NCI-H1105 (cell line): ENCODE measurements at regions not wholly inside any gene's neighbourhood (a gene's known extent, or its start where the extent isn't known, plus 50 kb on each side); places are given as distances from the start of the nearest gene placed in this dataset.

Experiments used
- DNase-seq: peaks from one replicate; lab custom pipeline; 2025; lab: John Stamatoyannopoulos, UW

- no peak for DNase-seq
These were observed 348.9 kb upstream of the CBLB start for GRCh38 chr3:106217745-106218144.

GRCh38 chr3:106227068-106227467 lies 358.3 kb upstream of the CBLB start:
- DNase-seq = no peak

- no peak for DNase-seq
These were observed 359.5 kb upstream of the CBLB start for GRCh38 chr3:106228271-106228670.

- no peak for DNase-seq
These were observed 360.9 kb upstream of the CBLB start for GRCh38 chr3:106229495-106230278.

GRCh38 chr3:106231086-106231485 lies 362.3 kb upstream of the CBLB start:
- DNase-seq = no peak

- no peak for DNase-seq
These were observed 364.1 kb upstream of the CBLB start for GRCh38 chr3:106232956-106233355.

GRCh38 chr3:106239195-106239697 lies 370.4 kb upstream of the CBLB start:
- DNase-seq = no peak

GRCh38 chr3:106241593-106241992 lies 372.8 kb upstream of the CBLB start:
- no peak for DNase-seq

GRCh38 chr3:106242781-106243180 lies 374.0 kb upstream of the CBLB start:
- no peak for DNase-seq

- no peak for DNase-seq
These were observed 376.6 kb upstream of the CBLB start for GRCh38 chr3:106245400-106245799.

GRCh38 chr3:106247902-106248684 lies 379.3 kb upstream of the CBLB start:
- no peak for DNase-seq

- no peak for DNase-seq
These were observed 380.3 kb upstream of the CBLB start for GRCh38 chr3:106249159-106249558.

GRCh38 chr3:106249981-106250380 lies 381.2 kb upstream of the CBLB start:
- DNase-seq = no peak

- no peak for DNase-seq
These were observed 382.5 kb upstream of the CBLB start for GRCh38 chr3:106251160-106251892.

GRCh38 chr3:106255870-106256248 lies 387.0 kb upstream of the CBLB start:
- DNase-seq = no peak

- DNase-seq = no peak
These were observed 387.6 kb upstream of the CBLB start for GRCh38 chr3:106256249-106256957.

GRCh38 chr3:106257172-106257571 lies 388.4 kb upstream of the CBLB start:
- no peak for DNase-seq

GRCh38 chr3:106261396-106261795 lies 392.6 kb upstream of the CBLB start:
- DNase-seq = no peak

GRCh38 chr3:106261915-106262683 lies 393.3 kb upstream of the CBLB start:
- DNase-seq = no peak

- DNase-seq = no peak
These were observed 394.2 kb upstream of the CBLB start for GRCh38 chr3:106263011-106263410.

- DNase-seq = no peak
These were observed 394.7 kb upstream of the CBLB start for GRCh38 chr3:106263546-106263945.
